ENCODE measurements at regions not wholly inside any gene's neighbourhood (a gene's known extent, or its start where the extent isn't known, plus 50 kb on each side); places are given as distances from the start of the nearest gene placed in this dataset.
"Not testable (repeated sequence)": the region's sequence is repeated elsewhere in the genome, so short reads cannot be mapped to it uniquely, and the experiment has no call there.

GRCh38 chr5:61229416-61229815, 67.1 kb upstream of the SMIM15 start:
- H3K4me1 ChIP-seq = peaks cover 12% of the 10 kb centered on the region
- no peak overlapping the region for H3K4me3 ChIP-seq
- H3K36me3 ChIP-seq = no peaks in the 10 kb centered on the region
- H3K9me3 ChIP-seq = peaks cover 5% of the 10 kb centered on the region
- no peak for TF ChIP-seq CTCF (IDR thresholded peaks at IDR 0.05)
- DNase-seq (no peak), ATAC-seq (no peak)
- intact Hi-C loops (cut with DNase I) = no loop called here
- H3K27me3 ChIP-seq (ENCODE audit: low read depth) = no peaks in the 10 kb centered on the region
- H3K27ac ChIP-seq = no peak overlapping the region

- H3K4me3 ChIP-seq = no peak overlapping the region
- no peaks in the 10 kb centered on the region for H3K27me3 ChIP-seq (ENCODE audit: low read depth)
- no peak for DNase-seq
- peaks cover 5% of the 10 kb centered on the region for H3K9me3 ChIP-seq
- no peak for ATAC-seq
- no peak overlapping the region for H3K27ac ChIP-seq
- intact Hi-C loops (cut with DNase I) = no loop called here
- H3K36me3 ChIP-seq = no peaks in the 10 kb centered on the region
- H3K4me1 ChIP-seq = peaks cover 12% of the 10 kb centered on the region
- TF ChIP-seq CTCF (IDR thresholded peaks at IDR 0.05) = no peak
These were observed 68.2 kb upstream of the SMIM15 start for GRCh38 chr5:61230492-61230891.

- H3K9me3 ChIP-seq = peaks cover 5% of the 10 kb centered on the region
- H3K36me3 ChIP-seq = no peaks in the 10 kb centered on the region
- no peak for TF ChIP-seq CTCF (IDR thresholded peaks at IDR 0.05)
- H3K27me3 ChIP-seq (ENCODE audit: low read depth) = no peaks in the 10 kb centered on the region
- ATAC-seq = no peak
- no peak for DNase-seq
- H3K4me3 ChIP-seq = no peak overlapping the region
- H3K27ac ChIP-seq = no peak overlapping the region
- H3K4me1 ChIP-seq = peaks cover 12% of the 10 kb centered on the region
- intact Hi-C loops (cut with DNase I) = no loop called here
These were observed 69.5 kb upstream of the SMIM15 start for GRCh38 chr5:61231813-61232212.

DNA sequence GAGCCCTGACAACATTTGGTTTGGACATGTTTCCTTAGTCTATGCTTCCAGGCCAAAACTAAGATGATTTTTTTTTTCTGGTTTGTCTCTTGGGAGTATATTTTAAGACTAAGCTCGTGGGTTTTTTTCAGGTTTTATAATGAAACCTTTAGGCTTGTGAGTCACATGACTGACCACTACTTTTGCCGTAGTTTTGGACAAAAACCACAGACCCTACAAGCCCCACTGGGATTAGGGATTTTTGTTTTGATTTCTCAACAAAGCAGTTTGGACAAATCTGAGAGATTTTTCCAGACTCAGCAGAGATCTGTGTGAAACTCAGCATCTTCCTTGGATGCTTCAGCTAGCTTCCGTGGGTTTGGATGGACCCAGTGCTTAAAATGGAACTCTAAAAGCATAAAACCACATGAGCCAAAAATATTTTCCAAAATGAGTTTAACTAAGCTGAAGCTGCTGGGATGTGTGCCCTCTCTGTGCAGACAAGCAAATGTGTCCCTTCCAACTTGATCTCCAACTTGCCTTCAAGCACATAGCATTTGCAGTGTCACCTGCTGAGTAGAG, 70.3 kb upstream of the SMIM15 start:
- Histone ChIP-seq H3K4me3 (no peak overlapping the region), H3K27me3 (ENCODE audit: low read depth) (no peaks in the 10 kb centered on the region), H3K36me3 (no peaks in the 10 kb centered on the region), H3K27ac (no peak overlapping the region), H3K4me1 (peaks cover 12% of the 10 kb centered on the region), H3K9me3 (peaks cover 5% of the 10 kb centered on the region)
- TF ChIP-seq CTCF (IDR thresholded peaks at IDR 0.05) = no peak
- ATAC-seq (no peak), DNase-seq (no peak)
- intact Hi-C loops (cut with DNase I) = no loop called here

DNA sequence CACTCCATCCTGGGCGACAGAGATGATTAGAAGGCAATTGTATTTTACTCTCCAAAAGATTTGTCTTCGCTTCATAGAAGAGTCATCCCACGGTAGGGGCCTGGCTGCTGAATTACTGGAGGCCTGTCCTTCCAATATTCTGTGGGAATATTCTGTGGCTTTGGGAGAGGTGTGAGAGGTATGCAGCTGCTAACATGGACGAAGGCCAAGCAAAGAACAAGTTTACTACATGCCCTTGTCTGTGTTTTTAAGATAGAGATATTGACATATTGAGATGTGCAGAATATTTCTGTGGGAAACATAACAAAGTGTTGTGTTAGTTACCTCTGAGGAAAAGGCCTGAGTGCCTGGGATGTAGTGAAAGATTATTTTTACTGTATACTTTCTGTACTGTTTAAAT, 71.8 kb upstream of the SMIM15 start:
- intact Hi-C loops (cut with DNase I) = no loop called here
- H3K36me3 ChIP-seq = no peaks in the 10 kb centered on the region
- H3K4me3 ChIP-seq = no peak overlapping the region
- no peak for TF ChIP-seq CTCF (IDR thresholded peaks at IDR 0.05)
- H3K9me3 ChIP-seq = peaks cover 5% of the 10 kb centered on the region
- no peak for ATAC-seq
- no peaks in the 10 kb centered on the region for H3K27me3 ChIP-seq (ENCODE audit: low read depth)
- no peak overlapping the region for H3K27ac ChIP-seq
- H3K4me1 ChIP-seq = peaks cover 1% of the 10 kb centered on the region
- DNase-seq = no peak

DNA sequence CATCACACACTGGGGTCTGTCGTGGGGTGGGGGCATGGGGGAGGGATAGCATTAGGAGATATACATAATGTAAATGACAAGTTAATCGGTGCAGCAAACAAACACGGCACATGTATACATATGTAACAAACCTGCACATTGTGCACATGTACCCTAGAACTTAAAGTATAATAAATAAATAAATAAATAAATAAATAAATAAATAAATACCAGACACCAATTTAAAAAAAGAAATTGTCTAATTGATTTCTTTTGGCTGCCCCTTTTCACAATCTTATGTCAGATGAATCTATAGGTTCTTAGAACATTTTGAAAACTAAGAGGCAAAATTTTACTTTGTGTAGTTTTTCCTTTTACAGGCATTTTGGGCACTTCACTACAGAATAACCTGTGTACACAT, 74.4 kb upstream of the SMIM15 start:
- H3K36me3 ChIP-seq; H3K9me3 ChIP-seq; H3K27me3 ChIP-seq (ENCODE audit: low read depth); H3K4me1 ChIP-seq; ATAC-seq; H3K27ac ChIP-seq; intact Hi-C loops (cut with DNase I); H3K4me3 ChIP-seq; DNase-seq: not testable (repeated sequence)
